ENCODE measurements at regions not wholly inside any gene's neighbourhood (a gene's known extent, or its start where the extent isn't known, plus 50 kb on each side); places are given as distances from the start of the nearest gene placed in this dataset.

DNA sequence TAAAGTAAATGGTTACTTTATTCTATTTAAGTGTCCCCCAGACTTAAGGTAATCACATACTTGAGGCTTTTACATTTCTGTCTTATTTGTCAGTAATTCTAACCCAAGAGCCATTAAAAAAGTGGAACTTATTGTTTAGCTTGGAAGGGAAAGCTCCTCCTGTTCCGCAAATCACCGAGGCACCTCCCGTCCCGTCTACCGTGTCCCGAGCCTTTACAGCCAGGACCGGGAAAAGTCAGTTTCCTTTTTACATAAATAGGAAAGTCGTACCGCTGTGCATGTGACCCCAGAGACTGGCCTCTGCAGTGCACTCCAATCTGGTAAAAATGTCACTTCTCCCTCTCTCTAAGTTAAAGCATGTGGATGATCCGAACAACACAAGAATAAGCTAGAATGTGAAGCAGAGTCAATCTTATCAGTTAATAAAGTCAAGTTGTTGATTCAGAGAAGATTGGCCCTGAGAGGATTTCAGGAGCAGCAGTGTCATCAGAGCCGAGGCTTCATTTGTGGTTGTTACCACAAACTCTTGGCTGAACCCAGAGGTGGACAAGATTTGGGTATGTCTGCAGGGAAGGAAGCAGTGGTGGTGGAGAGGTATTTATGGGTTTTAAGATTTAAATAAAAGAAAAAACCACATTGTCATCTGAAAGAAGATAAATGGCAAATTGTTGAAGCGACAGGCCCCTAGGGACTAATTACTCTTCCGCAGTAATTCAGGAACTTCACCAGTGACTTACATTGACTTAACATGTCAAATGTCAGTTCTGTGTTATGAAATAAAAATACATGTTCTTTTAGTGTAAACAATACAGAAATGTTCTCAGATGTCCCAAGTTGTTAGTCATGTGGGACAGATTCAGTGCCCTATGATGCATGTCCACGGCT is 316.6 kb upstream of the ZNF32 start:
- DNase-seq = peak; percentile 97

DNA sequence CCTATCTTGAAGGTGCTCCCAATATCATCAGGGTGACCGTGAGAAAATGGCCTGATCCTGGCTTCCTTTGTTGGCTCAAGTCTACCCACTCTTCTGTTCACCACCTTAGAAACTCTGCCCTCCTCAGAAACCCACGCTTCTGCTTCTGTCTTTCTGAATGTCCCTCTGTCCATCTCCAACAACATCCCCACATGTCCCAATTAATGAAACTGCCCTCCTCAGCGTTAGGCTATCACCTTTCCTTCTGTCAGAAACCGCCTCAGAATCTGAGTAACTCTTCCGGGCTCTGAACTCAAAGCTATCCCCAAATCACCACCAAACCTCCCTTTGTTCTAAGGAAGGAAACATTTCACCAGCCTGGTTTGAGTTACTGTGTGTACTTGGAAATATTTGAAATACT is 315.8 kb upstream of the ZNF32 start:
- DNase-seq = no peak

DNA sequence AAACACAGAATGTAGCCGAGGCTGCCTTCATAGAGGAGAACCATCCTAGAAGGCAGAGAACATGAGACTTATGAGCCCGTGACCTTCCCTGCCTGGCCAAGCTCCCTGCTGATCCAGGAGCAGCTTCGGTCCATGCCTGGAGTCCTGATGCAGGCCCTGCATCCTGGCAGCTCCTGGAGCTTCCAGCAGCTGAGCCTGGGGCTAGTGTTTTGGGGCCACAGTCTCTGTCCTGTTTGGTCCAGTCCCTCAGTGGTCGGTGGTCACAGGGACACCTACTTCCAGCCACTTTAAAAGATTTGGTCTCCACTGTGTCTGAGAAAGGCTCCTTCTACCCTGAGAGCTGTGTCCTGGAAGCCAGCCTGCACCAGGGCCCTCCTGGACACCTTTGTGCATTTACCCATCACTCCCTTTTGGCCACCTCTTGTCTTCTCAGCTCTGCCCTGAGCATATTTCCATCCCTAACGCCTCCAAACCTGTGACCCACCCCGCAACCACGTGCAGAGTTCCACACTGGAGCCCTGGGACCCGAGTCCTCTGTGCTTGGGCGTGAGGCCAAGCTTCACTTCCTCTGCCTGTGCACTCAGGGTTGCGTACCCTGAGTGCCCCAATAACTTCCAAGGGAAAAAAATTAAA is 315.2 kb upstream of the ZNF32 start:
- no peak for DNase-seq

DNA sequence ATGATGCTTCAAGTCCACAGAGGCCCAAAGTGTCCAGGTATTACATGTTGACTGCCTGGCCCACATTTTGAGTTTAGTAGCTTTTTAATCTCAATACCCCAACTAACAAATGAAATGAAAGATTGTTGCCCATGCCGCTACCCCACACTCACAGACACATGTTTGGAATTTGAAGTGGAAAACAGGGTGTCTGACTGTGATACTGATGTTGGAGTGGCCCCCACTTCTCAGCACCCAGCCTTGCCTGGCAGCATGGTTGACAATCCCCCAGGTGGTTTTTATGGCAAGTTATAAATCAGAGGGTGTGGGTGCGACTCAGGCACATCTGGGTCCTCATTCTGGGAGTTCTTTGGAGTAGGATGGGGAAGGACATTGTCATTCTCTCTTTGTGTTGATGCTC is 314.7 kb upstream of the ZNF32 start:
- no peak for DNase-seq

DNA sequence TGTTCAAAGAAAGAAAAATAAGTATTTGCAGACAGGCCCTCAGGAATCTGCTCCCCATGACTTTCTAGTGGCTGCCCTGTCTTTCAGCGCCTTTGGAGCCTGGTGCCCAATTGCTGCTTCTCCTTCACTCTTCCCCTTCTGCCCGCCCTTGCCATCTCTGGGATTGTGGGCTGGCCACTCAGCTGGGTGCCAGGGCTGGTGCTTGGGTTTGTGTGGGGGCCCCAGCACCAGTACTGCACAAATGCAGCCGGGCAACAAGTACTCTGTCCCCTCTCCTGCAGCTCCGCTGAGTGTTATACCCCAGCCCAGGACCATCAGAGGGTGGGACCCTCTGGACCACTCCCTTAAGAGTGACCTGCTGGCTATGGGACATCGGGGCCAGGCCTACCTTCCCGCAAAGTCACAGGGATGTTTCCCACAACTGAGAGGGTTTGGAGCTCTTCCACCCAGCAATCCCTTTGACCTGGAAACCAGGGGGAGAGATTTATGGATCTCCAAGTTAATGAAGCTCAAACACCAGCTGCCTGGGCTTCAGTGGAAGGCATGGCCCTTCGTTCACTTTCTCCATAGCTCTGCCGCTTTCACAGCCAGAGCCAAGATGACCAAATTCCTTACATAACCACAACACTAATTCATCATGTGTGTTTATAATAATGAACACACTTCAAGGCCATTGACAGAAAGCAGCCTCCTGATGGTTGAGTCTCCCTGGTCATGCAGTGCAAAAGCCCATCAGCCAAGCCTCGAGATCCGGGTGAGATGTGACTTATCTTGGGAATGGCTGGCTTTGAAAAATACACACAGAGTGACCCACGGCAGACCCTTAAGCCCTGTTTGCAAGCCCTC is 313.9 kb upstream of the ZNF32 start:
- peak; percentile 81 for DNase-seq

DNA sequence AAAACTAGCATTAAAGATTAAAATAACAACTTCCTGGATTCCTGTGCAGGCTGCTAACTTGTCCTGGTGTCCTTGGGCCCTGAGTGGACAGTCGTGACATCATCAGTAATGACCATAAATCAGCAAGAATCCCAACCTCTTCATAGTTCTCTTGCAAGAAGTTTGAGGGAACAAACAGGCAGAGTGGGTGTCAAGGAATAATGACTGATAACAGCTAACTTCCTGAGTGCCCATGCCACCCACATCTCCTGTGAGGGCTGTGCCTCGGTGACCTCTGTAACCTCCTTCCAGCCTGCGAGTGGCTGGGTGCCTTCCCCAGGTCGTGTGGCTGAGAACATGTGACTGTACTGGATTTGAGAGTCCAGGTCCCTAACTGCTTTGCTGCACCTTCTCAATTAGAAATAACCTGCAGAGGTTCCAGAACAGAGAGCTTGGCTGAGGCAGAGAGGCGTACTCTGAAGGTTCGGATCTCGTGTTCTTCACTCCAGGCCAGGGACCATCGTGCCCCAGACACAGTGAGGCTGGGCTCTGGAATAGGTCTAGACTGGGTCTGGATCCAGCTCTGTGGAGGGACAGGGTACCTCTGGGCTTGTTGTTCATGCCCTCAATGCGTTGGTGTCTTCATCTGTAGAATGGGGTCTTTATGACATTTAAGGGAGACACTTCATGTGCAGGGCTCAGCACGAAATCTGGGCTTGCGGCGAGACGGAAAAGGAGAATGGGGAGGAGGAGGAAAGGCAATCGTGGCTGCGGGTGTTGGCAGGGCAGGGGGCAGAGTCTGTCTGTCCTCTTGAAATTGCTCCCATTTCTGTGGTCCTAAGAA is 313.1 kb upstream of the ZNF32 start:
- peak; percentile 31 for DNase-seq

DNA sequence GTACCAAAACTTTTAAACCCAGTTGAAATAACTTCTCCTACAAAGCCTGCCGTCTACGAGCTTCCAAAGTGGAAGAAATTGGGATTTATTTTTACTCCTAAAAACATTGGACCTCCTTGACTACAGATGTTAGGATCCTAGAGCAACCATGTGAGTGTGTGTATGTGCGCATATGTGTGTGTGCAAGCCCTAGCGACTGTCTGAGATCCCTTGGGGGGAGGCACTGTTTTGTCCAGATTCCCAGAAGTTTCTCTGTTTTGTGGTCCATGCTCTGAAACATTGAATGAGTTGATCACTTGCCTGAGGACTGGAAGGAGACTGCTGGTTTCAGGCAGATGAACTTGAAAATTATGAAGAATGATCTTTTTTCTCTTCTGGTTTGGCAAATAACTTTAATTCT is 312.3 kb upstream of the ZNF32 start:
- DNase-seq = peak; percentile 26

DNA sequence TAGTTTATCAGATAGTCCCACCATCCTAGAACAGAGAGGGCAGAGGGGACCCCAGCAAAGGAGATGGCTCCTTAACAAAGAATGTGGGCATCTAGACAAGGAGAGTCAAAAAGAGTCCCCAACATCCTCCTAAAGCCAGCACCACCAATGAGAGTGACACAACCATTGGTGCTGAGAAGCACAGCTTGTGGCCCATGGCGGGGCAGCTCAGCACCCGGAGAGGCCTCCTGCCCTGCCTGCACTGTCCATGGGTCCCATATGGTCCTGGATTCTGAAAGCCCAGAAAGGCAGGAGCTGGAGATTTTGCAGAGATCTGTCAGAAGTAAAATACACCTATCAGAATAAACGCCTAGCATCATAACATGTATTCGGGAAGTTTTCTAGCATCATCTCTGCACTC is 311.8 kb upstream of the ZNF32 start:
- no peak for DNase-seq

DNA sequence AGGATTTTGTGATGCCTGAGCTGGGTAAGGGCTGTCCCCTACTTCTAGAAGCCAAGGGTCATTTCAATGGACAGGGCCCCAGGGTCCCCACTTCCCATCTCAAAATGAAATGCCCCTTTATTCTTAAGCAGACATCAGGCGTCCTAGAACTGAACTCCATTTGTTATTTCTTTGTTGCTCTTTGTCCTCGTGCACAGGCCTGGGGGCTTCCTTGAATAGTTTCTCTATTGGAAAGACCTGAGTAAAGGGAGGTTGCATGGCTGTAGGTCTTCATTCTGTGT is 311.4 kb upstream of the ZNF32 start:
- DNase-seq = no peak

DNA sequence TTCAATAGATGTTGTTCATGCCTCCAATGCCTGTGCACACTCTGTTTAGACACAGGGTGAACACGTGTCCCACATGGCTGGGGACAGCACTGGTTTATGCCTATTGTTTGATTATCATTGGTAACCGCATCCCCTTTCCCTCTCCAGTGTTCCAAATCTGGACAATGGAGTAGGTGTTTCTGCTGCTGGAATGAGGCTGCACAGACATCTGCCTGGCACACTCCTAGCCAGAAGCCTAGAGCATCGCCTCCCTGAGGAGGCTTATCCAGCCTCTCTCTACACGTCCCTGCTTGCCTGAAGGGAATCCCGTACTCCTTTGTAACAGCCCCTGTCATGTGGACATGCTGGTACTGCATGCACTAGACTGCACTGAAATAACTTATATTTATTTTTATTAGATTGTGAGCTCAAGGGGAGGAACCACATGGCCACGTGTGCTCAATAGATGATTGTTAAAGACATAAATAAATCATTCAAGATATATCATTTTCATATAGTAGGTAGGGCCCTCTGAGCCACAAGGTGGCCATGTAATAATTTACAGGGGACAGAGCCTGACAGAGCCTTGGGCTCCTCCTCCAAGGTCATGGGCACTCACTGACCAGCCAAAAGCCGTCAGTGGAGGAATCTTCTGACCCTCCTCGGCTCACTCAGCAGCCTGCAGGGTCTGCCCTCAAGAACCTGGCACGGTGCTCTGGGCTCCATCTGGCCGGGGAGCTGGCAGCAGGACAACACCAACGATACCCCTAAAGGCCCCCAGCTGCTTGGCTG is 310.9 kb upstream of the ZNF32 start:
- DNase-seq = no peak

DNA sequence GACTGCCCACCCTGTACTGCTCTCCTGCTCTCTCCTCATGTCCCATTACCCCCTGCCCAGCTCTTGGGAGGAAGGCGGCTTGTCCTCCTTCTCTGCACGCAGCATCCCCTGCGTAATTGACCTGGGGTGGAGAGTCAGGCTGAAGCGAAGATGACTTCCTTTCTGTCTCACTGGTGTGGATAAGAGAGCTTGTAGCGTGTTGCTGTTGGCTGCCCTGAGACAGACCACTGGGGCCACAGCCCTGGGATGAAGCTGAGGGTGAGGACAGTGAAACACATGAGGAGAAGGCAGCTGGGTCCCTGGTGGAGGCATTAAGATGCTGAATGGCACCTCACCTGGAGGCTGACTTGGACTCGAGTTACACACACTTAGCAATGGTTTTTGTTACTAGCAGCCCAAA is 310.3 kb upstream of the ZNF32 start:
- DNase-seq = no peak

DNA sequence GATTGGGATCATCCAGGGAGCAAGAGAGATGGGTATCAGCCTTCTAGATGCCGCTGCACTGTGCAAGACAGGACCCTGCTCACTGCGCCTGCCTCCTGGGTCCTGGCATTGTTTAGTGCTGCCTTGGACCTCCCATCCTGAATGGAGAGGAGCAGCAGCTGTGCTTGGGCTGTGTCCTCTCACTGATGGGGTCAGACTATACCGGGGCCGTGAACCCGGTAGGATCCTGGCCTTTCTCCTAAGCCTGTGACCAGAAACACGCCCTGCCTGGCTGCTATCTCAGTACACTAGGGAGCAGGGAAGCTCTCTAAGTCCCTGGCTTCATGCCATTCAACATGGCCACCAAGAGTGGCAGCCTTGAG is 309.4 kb upstream of the ZNF32 start:
- no peak for DNase-seq

DNA sequence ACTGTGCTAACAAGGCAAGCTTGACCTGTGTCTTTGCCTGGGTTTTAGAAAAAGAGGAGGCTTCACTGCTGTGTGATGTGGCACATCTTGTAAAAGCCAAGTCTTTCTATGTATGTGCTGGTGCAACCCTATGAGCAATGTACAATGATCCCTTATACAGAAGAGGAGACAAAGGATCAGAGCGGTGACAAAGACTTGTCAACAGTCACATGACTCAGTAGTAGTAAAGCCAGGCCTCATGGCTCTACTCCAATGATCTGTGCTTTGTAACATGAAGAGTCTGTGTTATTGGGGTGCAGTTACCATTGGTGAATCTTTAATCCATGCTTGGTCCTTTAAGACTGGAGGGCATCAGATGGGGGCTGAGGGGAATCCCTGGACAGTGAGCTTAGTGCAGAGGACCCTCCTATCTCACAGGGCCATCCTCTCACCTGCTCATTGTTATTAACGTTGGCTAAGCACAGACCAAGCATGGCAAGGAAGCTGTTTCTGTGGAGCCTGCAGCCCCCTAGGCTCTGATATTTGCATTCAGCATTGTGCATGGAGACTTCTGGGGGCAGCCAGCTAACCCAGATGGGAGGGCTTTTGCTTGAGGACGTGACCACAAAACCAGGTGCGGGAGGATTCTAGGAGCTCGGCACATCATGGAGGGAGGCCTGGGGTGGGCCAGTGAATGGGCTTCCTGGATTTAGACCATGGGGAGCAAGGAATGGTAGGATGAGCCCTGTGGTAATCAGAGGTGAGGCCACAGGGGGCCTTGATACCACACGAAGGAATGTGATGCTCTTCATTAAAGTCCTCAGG is 308.8 kb upstream of the ZNF32 start:
- DNase-seq = no peak

DNA sequence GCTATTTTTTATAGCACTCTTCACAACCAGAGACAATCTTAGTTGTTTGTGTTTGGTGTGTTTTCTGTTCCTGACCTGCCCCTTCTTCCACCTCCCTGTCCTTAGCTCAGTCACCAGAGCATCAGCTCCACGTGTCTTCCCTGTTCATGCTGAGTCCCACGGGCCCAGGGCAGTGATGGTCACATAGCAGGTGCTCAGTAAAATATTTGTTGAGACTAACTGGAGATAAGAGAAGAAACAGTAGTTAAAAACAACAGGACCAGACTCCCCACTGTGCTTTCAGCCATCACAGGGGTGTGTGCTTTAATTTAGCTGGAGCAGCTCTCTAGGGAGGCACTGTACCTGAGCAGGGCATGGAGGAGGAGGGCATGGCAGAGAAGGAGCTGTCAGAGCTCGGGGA is 307.3 kb upstream of the ZNF32 start:
- DNase-seq = no peak

DNA sequence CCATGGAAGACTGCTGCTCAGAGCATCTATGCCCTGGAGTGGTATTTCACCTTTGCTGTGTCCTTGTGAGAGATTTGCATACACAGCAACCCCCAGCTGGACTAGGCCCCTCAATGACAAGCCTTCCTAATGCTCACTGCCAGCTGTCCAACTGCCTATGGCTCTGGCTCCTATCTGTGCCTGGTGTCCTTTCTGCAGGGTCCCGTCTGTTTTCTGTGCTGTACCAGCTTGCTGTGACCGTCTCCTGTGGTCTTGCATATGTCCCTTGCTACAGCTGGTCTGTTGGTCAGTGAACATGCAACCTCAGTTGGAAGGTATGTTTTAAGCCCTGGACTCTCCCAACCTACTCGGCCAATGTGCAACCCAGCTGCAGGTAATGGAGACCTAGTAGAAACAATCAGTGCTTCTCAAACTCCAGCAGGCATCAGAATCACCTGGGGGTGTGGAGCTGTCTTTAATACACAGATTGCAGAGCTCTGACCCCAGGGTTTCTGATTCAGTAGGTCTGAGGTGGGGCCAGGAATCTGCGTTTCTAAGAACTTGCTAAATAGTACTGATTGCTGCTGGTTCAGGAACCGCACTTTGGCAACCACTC is 306.4 kb upstream of the ZNF32 start:
- no peak for DNase-seq

DNA sequence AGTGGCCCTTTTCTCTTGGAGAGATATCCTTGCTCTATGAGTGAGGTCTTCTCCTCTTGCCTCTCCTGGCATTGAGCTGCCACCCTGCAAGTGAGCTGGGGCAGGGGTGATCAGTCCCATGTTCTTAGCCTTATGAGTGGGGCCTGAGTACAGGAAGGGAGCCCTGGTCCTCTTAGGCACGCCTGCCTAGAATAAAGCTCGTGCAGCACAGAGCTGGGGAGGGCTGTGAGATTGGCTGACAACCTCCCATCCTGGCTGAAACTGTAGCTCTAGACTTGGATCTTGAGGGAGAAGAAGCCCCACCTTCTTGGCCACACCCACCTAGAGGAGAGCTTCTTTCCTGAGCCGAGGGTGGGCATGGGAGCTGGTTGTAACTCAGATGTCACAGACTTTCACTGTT is 305.0 kb upstream of the ZNF32 start:
- DNase-seq = no peak

DNA sequence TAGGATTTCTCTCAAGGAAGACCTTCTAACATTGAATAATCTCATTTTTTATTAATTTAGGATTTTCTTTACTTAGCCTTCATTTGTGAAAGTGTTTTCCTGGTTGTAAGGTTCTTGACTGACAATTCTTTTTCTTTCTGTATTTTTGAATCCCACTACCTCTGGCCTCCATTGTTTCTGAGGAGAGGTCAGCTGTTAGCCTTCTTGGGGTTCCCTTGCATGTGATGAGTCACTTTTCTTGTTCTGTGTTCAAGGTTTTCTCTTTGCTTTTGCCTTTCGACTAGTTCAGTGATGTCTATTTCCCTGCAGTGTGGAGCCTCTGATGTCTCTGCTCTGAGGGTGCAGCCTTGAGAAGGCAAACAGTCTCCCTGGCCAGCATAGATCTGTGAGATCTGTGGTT is 304.1 kb upstream of the ZNF32 start:
- DNase-seq = no peak

DNA sequence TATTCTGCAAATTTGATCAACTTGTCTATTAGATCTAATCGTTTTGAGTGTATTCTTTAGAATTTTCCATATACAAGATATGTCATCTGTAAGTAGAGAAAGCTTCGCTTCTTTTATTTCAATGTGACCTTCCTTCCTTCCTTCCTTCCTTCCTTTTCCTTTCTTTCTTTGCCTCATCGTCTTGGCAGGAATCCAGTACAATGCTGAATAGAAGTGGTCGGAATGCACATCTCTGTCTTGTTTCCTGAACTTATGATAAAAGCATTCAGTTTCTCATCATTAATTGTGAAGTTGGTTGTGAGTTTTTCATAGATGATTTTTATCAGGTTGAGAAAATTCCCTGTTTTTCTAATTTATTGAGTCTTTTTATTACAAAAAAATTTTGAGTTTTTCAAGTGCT is 300.7 kb upstream of the ZNF32 start:
- DNase-seq = no peak

DNA sequence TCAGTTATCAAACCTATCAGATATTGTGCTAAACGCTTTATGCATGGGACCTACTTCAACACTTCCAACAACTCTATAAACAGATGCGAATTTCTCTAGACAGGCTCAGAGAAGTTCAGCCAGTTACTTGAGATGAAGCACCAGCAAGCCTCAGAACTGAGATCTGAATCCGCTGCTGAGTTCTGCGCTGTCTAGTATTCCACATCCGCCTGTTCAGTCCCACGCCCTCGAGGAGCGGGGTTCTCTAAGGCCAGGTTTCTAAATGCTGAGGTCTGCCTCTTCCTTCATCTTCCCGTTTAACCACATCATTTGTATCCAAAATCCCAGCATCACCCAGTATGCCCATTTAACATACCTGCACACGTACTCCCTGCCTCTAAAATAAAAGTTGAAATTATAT is 297.8 kb upstream of the ZNF32 start:
- no peak for DNase-seq

DNA sequence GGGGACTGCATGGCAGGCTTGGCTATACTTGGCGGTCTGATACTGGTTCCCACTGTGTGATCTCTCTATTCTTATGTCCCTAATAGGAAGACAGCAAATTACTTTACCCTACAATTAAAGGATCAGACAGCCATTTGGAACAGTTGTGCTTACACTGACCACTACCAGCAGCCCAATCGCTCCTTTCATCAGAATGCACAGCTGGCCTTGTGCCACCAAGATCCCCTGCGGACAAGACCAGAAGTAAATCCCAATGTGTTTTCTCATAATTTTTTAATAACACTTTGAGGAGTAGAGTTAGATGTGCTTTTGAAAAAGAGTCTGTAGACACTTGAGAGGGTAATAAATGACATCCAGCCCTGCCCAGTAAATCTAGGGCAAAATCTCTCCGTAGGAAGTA is 297.2 kb upstream of the ZNF32 start:
- DNase-seq = no peak

DNA sequence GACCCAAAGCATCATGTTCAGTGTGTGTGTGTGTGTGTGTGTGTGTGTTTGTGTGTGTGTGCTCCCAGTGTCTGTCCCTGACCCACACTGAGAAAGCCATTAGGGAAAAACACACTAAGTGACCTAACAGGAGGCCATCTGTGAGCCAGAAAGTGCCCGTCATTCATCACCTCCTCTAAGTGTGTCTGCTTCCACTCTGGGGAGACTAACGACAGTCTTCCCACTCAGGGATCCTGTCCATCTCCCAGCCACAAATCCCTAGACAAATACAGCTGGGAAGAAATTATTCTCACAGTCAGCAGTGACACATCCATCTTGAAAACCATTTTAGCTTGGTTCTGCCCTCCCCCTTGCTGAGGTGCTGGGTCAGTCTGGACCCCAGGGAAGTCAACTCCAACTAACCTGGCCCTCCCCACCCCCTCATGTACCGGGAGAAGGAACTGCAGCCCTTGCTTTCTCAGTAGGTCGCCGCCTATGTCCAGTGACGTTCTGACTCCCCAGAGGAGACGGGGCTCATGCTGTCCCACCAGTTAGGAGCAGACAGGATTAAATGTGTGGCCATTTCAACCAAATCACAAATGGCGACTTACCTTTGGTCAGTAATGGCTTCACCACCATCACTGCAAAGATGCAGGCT is 296.5 kb upstream of the ZNF32 start:
- DNase-seq = peak; percentile 23
